ENCODE measurements at regions not wholly inside any gene's neighbourhood (a gene's known extent, or its start where the extent isn't known, plus 50 kb on each side); places are given as distances from the start of the nearest gene placed in this dataset.

DNA sequence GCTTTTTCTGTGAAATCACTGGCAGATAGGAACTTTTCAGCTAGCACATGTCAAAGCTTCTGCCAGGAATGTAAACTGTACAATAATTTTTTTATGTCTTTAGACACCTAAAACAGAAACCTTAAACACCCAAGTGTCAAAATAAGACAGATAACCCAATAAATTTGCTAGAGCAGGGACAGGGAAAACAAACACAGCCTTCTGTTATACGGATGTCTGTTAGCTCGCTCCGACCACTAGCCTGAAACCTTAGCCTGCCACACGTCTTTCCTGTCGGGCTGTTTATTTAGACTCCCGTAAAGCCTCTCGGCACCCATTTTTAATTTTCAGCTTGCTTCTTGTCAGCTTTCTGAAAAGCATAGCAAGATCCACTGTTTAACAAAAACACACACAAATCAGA, 355.4 kb upstream of the SLC24A2 start:
- no peak overlapping the region for H3K9ac ChIP-seq (ENCODE audit: low read length)
- no peak overlapping the region for H2BK5ac ChIP-seq (ENCODE audit: low read length)
- H4K5ac ChIP-seq (ENCODE audit: low read length), result no peak overlapping the region
- H4K8ac ChIP-seq (ENCODE audit: low read depth, low read length), result no peak overlapping the region
- H3K27ac ChIP-seq (ENCODE audit: low read depth, low read length), result no peak overlapping the region
- WGBS (ENCODE audit: extremely low coverage, insufficient coverage, low lambda C conversion rate), result no CpG with 5 or more reads among the region's 7 CpGs
- no peak overlapping the region for H3K18ac ChIP-seq (ENCODE audit: low read length)
- H3K56ac ChIP-seq (ENCODE audit: low read length), result no peak overlapping the region
- H3K4ac ChIP-seq (ENCODE audit: low read depth, low read length), result no peak overlapping the region
- no peak overlapping the region for H3K4me3 ChIP-seq (ENCODE audit: low read length)
- no peaks in the 10 kb centered on the region for H3K79me2 ChIP-seq (ENCODE audit: control insufficient read depth, insufficient read depth, low read length)
- no peak overlapping the region for H3K4me2 ChIP-seq (ENCODE audit: low read length)
- H3K79me1 ChIP-seq (ENCODE audit: low read length), result no peaks in the 10 kb centered on the region
- no peak overlapping the region for H3K23ac ChIP-seq (ENCODE audit: low read length)
- no peaks in the 10 kb centered on the region for H3K4me1 ChIP-seq (ENCODE audit: control insufficient read depth, low read depth, low read length)
- no peak overlapping the region for H2AK5ac ChIP-seq (ENCODE audit: low read length)
- H3K27me3 ChIP-seq (ENCODE audit: insufficient read depth, low read length, poor library complexity), result no peaks in the 10 kb centered on the region
- H2BK120ac ChIP-seq (ENCODE audit: low read depth, low read length), result no peak overlapping the region
- no peak overlapping the region for H2BK15ac ChIP-seq (replicated peaks; ENCODE audit: low read depth)
- H3K36me3 ChIP-seq (ENCODE audit: control insufficient read depth, insufficient read depth, low read length), result no peaks in the 10 kb centered on the region
- no peak for DNase-seq

DNA sequence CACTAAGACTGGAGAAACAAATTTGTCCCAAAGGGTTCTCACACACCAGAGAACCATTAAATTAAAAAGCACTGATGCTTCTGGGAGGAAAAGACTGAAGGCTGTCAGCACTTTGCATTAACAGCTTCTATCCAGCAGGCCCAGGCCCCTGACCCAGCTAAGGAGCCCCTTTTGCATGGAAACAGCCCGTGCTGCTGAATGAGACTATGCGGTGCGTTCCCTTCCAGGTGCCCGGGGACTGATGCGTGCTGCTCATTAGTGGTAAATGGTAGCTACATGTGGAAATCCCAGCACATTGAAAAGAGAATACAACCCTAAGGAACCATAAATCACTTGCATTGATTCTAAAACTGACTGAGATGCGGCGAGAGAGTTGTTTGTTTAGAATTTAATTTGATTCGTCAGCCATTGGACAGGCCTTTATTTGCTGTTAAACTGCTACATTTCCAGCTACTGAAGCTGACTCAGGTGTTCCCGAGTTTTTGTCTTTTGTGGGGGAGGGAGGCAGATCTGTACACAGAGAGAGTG, 351.0 kb upstream of the SLC24A2 start:
- H4K5ac ChIP-seq (ENCODE audit: low read length), result no peak overlapping the region
- H3K4me2 ChIP-seq (ENCODE audit: low read length), result no peak overlapping the region
- H3K4ac ChIP-seq (ENCODE audit: low read depth, low read length), result no peak overlapping the region
- no peak overlapping the region for H3K56ac ChIP-seq (ENCODE audit: low read length)
- H3K23ac ChIP-seq (ENCODE audit: low read length), result no peak overlapping the region
- H2BK15ac ChIP-seq (replicated peaks; ENCODE audit: low read depth), result no peak overlapping the region
- H3K4me1 ChIP-seq (ENCODE audit: control insufficient read depth, low read depth, low read length), result no peaks in the 10 kb centered on the region
- H3K9ac ChIP-seq (ENCODE audit: low read length), result no peak overlapping the region
- no peak overlapping the region for H2BK5ac ChIP-seq (ENCODE audit: low read length)
- no peaks in the 10 kb centered on the region for H3K79me2 ChIP-seq (ENCODE audit: control insufficient read depth, insufficient read depth, low read length)
- H3K36me3 ChIP-seq (ENCODE audit: control insufficient read depth, insufficient read depth, low read length), result no peaks in the 10 kb centered on the region
- H3K79me1 ChIP-seq (ENCODE audit: low read length), result no peaks in the 10 kb centered on the region
- H3K27me3 ChIP-seq (ENCODE audit: insufficient read depth, low read length, poor library complexity), result no peaks in the 10 kb centered on the region
- no peak overlapping the region for H2AK5ac ChIP-seq (ENCODE audit: low read length)
- no peak for DNase-seq
- H2BK120ac ChIP-seq (ENCODE audit: low read depth, low read length), result no peak overlapping the region
- no peak overlapping the region for H3K27ac ChIP-seq (ENCODE audit: low read depth, low read length)
- no CpG with 5 or more reads among the region's 9 CpGs for WGBS (ENCODE audit: extremely low coverage, insufficient coverage, low lambda C conversion rate)
- no peak overlapping the region for H3K18ac ChIP-seq (ENCODE audit: low read length)
- H4K8ac ChIP-seq (ENCODE audit: low read depth, low read length), result no peak overlapping the region
- H3K4me3 ChIP-seq (ENCODE audit: low read length), result no peak overlapping the region

- no peak overlapping the region for H3K4me2 ChIP-seq (ENCODE audit: low read length)
- no peaks in the 10 kb centered on the region for H3K79me1 ChIP-seq (ENCODE audit: low read length)
- no peaks in the 10 kb centered on the region for H3K4me1 ChIP-seq (ENCODE audit: control insufficient read depth, low read depth, low read length)
- no CpG with 5 or more reads among the region's 4 CpGs for WGBS (ENCODE audit: extremely low coverage, insufficient coverage, low lambda C conversion rate)
- H4K5ac ChIP-seq (ENCODE audit: low read length), result no peak overlapping the region
- no peak overlapping the region for H4K8ac ChIP-seq (ENCODE audit: low read depth, low read length)
- no peak overlapping the region for H3K27ac ChIP-seq (ENCODE audit: low read depth, low read length)
- no peak overlapping the region for H2BK15ac ChIP-seq (replicated peaks; ENCODE audit: low read depth)
- no peak overlapping the region for H2BK5ac ChIP-seq (ENCODE audit: low read length)
- H3K36me3 ChIP-seq (ENCODE audit: control insufficient read depth, insufficient read depth, low read length), result no peaks in the 10 kb centered on the region
- H3K18ac ChIP-seq (ENCODE audit: low read length), result no peak overlapping the region
- no peak overlapping the region for H2AK5ac ChIP-seq (ENCODE audit: low read length)
- no peak for DNase-seq
- H3K4me3 ChIP-seq (ENCODE audit: low read length), result no peak overlapping the region
- H3K9ac ChIP-seq (ENCODE audit: low read length), result no peak overlapping the region
- no peaks in the 10 kb centered on the region for H3K27me3 ChIP-seq (ENCODE audit: insufficient read depth, low read length, poor library complexity)
- no peak overlapping the region for H3K4ac ChIP-seq (ENCODE audit: low read depth, low read length)
- H2BK120ac ChIP-seq (ENCODE audit: low read depth, low read length), result no peak overlapping the region
- H3K56ac ChIP-seq (ENCODE audit: low read length), result no peak overlapping the region
- no peak overlapping the region for H3K23ac ChIP-seq (ENCODE audit: low read length)
- H3K79me2 ChIP-seq (ENCODE audit: control insufficient read depth, insufficient read depth, low read length), result no peaks in the 10 kb centered on the region
Observed at GRCh38 chr9:20138841-20139240, 350.0 kb upstream of the SLC24A2 start.

DNA sequence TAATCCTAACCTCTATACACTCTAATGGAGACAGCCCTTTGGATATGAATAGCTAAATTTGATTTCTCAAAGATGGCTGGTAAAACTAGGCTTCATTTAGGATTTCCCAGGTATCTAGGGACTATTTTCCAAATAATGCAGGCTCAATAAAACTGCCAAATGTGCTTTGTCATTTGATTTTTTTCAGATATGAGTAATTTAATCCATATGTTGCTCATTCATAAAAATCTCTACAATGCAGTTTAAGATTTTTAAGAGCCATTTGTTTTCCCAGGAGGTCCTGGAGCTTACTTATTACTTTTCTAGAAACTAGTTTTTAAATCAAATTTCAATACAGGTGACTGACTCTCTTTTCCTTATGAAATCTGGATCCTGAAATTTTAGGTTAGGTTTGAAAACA, 349.3 kb upstream of the SLC24A2 start:
- H3K27ac ChIP-seq (ENCODE audit: low read depth, low read length), result no peak overlapping the region
- no peak overlapping the region for H3K9ac ChIP-seq (ENCODE audit: low read length)
- no peaks in the 10 kb centered on the region for H3K36me3 ChIP-seq (ENCODE audit: control insufficient read depth, insufficient read depth, low read length)
- no peak overlapping the region for H3K23ac ChIP-seq (ENCODE audit: low read length)
- H3K4ac ChIP-seq (ENCODE audit: low read depth, low read length), result no peak overlapping the region
- no peak overlapping the region for H2BK120ac ChIP-seq (ENCODE audit: low read depth, low read length)
- H3K79me1 ChIP-seq (ENCODE audit: low read length), result no peaks in the 10 kb centered on the region
- no peak overlapping the region for H3K4me3 ChIP-seq (ENCODE audit: low read length)
- no peak overlapping the region for H2BK5ac ChIP-seq (ENCODE audit: low read length)
- no peak for DNase-seq
- no peak overlapping the region for H2BK15ac ChIP-seq (replicated peaks; ENCODE audit: low read depth)
- H4K5ac ChIP-seq (ENCODE audit: low read length), result no peak overlapping the region
- no peak overlapping the region for H3K4me2 ChIP-seq (ENCODE audit: low read length)
- H3K56ac ChIP-seq (ENCODE audit: low read length), result no peak overlapping the region
- H3K79me2 ChIP-seq (ENCODE audit: control insufficient read depth, insufficient read depth, low read length), result no peaks in the 10 kb centered on the region
- H3K27me3 ChIP-seq (ENCODE audit: insufficient read depth, low read length, poor library complexity), result no peaks in the 10 kb centered on the region
- no peaks in the 10 kb centered on the region for H3K4me1 ChIP-seq (ENCODE audit: control insufficient read depth, low read depth, low read length)
- no peak overlapping the region for H3K18ac ChIP-seq (ENCODE audit: low read length)
- no peak overlapping the region for H2AK5ac ChIP-seq (ENCODE audit: low read length)
- H4K8ac ChIP-seq (ENCODE audit: low read depth, low read length), result no peak overlapping the region

- no peak overlapping the region for H3K27ac ChIP-seq (ENCODE audit: low read depth, low read length)
- no peak overlapping the region for H3K4ac ChIP-seq (ENCODE audit: low read depth, low read length)
- no peak overlapping the region for H2BK5ac ChIP-seq (ENCODE audit: low read length)
- no peak overlapping the region for H4K8ac ChIP-seq (ENCODE audit: low read depth, low read length)
- no peak overlapping the region for H2AK5ac ChIP-seq (ENCODE audit: low read length)
- no peak overlapping the region for H3K4me3 ChIP-seq (ENCODE audit: low read length)
- no peaks in the 10 kb centered on the region for H3K36me3 ChIP-seq (ENCODE audit: control insufficient read depth, insufficient read depth, low read length)
- no peak overlapping the region for H4K5ac ChIP-seq (ENCODE audit: low read length)
- no peak overlapping the region for H2BK120ac ChIP-seq (ENCODE audit: low read depth, low read length)
- no peaks in the 10 kb centered on the region for H3K27me3 ChIP-seq (ENCODE audit: insufficient read depth, low read length, poor library complexity)
- H3K18ac ChIP-seq (ENCODE audit: low read length), result no peak overlapping the region
- no CpG with 5 or more reads among the region's 1 CpG for WGBS (ENCODE audit: extremely low coverage, insufficient coverage, low lambda C conversion rate)
- no peaks in the 10 kb centered on the region for H3K4me1 ChIP-seq (ENCODE audit: control insufficient read depth, low read depth, low read length)
- no peak overlapping the region for H3K4me2 ChIP-seq (ENCODE audit: low read length)
- H3K56ac ChIP-seq (ENCODE audit: low read length), result no peak overlapping the region
- H3K79me1 ChIP-seq (ENCODE audit: low read length), result no peaks in the 10 kb centered on the region
- H3K79me2 ChIP-seq (ENCODE audit: control insufficient read depth, insufficient read depth, low read length), result no peaks in the 10 kb centered on the region
- DNase-seq, result no peak
- H3K23ac ChIP-seq (ENCODE audit: low read length), result no peak overlapping the region
- H2BK15ac ChIP-seq (replicated peaks; ENCODE audit: low read depth), result no peak overlapping the region
- H3K9ac ChIP-seq (ENCODE audit: low read length), result no peak overlapping the region
Observed at GRCh38 chr9:20137425-20137824, 348.6 kb upstream of the SLC24A2 start.

DNA sequence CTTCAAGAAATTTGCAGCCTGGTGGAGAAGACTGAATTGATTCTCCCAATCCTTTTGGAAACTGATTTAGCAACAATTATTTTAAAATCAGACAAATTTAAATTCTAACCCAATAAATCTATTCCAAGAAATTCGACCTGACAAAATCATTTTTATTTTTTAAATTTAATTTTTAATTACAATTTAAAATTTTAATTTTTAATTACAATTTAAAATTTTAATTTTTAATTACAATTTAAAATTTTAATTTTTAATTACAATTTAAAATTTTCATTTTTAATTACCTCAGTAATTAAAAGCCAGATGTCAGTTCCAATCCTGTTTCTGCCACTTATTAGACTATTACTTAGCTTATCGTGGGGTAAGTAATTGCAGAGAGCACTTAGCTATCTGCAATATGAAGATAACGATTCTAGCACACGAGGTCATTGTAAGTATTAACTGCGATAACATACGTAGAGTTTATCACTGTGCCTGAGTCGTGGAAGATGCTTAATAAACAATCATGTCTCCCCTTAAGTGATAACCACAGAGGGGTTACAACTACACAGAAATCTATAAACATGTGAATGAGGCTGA, 346.4 kb upstream of the SLC24A2 start:
- no peaks in the 10 kb centered on the region for H3K27me3 ChIP-seq (ENCODE audit: insufficient read depth, low read length, poor library complexity)
- H3K36me3 ChIP-seq (ENCODE audit: control insufficient read depth, insufficient read depth, low read length), result no peaks in the 10 kb centered on the region
- 100% methylated on average over 1 of the region's 7 CpGs for WGBS (ENCODE audit: extremely low coverage, insufficient coverage, low lambda C conversion rate)
- H3K79me2 ChIP-seq (ENCODE audit: control insufficient read depth, insufficient read depth, low read length), result no peaks in the 10 kb centered on the region
- no peak overlapping the region for H2AK5ac ChIP-seq (ENCODE audit: low read length)
- no peak overlapping the region for H3K18ac ChIP-seq (ENCODE audit: low read length)
- H3K23ac ChIP-seq (ENCODE audit: low read length), result no peak overlapping the region
- no peak overlapping the region for H3K4me2 ChIP-seq (ENCODE audit: low read length)
- no peak for DNase-seq
- H2BK15ac ChIP-seq (replicated peaks; ENCODE audit: low read depth), result no peak overlapping the region
- H3K27ac ChIP-seq (ENCODE audit: low read depth, low read length), result no peak overlapping the region
- H4K8ac ChIP-seq (ENCODE audit: low read depth, low read length), result no peak overlapping the region
- H3K56ac ChIP-seq (ENCODE audit: low read length), result no peak overlapping the region
- no peak overlapping the region for H2BK5ac ChIP-seq (ENCODE audit: low read length)
- no peak overlapping the region for H3K4ac ChIP-seq (ENCODE audit: low read depth, low read length)
- no peak overlapping the region for H4K5ac ChIP-seq (ENCODE audit: low read length)
- peaks cover 4% of the 10 kb centered on the region for H3K4me1 ChIP-seq (ENCODE audit: control insufficient read depth, low read depth, low read length)
- no peaks in the 10 kb centered on the region for H3K79me1 ChIP-seq (ENCODE audit: low read length)
- no peak overlapping the region for H2BK120ac ChIP-seq (ENCODE audit: low read depth, low read length)
- H3K9ac ChIP-seq (ENCODE audit: low read length), result no peak overlapping the region
- H3K4me3 ChIP-seq (ENCODE audit: low read length), result no peak overlapping the region

All from mesendoderm (in vitro differentiated cells).